ENCODE measurements at regions not wholly inside any gene's neighbourhood (a gene's known extent, or its start where the extent isn't known, plus 50 kb on each side); places are given as distances from the start of the nearest gene placed in this dataset.

DNA sequence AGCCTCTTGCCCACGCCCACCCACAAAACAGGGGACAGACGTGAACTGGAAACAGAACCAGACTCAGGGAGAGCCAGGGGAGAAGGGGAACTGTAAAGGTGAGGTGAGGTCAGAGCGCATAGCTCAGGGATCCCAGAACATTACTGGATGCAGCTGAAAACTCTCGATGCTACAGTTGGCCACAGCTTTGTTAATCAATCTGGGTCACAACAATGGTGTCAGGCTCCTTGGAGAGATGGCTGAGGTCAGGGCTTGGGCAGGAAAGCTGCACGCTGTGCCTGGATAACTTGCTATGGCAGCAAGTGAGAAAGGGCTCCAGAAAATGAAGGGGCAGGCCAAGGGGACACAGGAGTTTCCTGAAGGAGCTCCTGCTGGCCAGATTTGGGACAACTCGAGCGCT is 263.3 kb downstream of the TFCP2L1 start:
- POLR2A ChIA-PET, result no interaction called here
- CTCF ChIA-PET, result no interaction called here
- no peak for DNase-seq (ENCODE audit: extremely low spot score)
- TF ChIP-seq, protein P1, sequence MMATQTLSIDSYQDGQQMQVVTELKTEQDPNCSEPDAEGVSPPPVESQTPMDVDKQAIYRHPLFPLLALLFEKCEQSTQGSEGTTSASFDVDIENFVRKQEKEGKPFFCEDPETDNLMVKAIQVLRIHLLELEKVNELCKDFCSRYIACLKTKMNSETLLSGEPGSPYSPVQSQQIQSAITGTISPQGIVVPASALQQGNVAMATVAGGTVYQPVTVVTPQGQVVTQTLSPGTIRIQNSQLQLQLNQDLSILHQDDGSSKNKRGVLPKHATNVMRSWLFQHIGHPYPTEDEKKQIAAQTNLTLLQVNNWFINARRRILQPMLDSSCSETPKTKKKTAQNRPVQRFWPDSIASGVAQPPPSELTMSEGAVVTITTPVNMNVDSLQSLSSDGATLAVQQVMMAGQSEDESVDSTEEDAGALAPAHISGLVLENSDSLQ (IDR thresholded peaks at IDR 0.05), result no peak
- TF ChIP-seq BHLHE40 (IDR thresholded peaks at IDR 0.05; ENCODE audit: borderline replicate concordance), result no peak
- no peak for TF ChIP-seq L3MBTL2 (conservative IDR thresholded peaks at IDR 0.05)
- no peak for TF ChIP-seq TARDBP (IDR thresholded peaks at IDR 0.05)
- no peak for TF ChIP-seq ARNT (IDR thresholded peaks at IDR 0.05)
- no peak for TF ChIP-seq HDGF (IDR thresholded peaks at IDR 0.05; ENCODE audit: borderline replicate concordance)
- no peak for TF ChIP-seq LEF1 (IDR thresholded peaks at IDR 0.05; ENCODE audit: borderline replicate concordance)
- no peak for TF ChIP-seq SP1 (IDR thresholded peaks at IDR 0.05)
- TF ChIP-seq CTBP1 (IDR thresholded peaks at IDR 0.05; ENCODE audit: borderline replicate concordance), result no peak
- TF ChIP-seq NFRKB (IDR thresholded peaks at IDR 0.05), result no peak
- no peak for TF ChIP-seq SUZ12 (IDR thresholded peaks at IDR 0.05)
- TF ChIP-seq FOXA1 (IDR thresholded peaks at IDR 0.05), result no peak
- no peak for TF ChIP-seq FOXM1 (IDR thresholded peaks at IDR 0.05; ENCODE audit: borderline replicate concordance)
- TF ChIP-seq FOXK2 (IDR thresholded peaks at IDR 0.05), result no peak
- TF ChIP-seq ELF4 (IDR thresholded peaks at IDR 0.05), result no peak

DNA sequence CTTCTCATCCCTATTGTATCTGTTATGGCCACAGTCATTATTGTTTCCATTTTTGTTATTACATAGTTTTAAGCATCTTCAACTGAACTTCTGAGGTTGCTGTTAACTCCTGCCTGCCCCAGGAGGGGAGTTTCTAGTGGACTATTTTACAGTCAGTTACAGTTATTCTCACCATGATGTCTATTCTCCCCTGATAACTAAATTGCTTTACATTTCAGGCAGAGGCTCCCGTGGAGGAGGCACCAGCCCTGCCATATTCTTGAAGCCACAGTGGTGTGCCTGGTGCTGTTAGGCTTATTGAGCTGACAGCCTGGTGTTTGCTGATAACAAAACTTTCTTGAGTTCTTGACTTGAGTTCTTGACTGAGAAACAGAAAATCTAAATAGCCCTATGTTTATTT is 256.4 kb downstream of the TFCP2L1 start:
- CTCF ChIA-PET, result interaction anchor here (1.5 kb wide), 1 partner anchor 144 kb away, joined by 4 read pairs; no protein-coding TSS in a partner anchor
- TF ChIP-seq BHLHE40 (IDR thresholded peaks at IDR 0.05; ENCODE audit: borderline replicate concordance) (no peak), LEF1 (IDR thresholded peaks at IDR 0.05; ENCODE audit: borderline replicate concordance) (no peak), ARNT (IDR thresholded peaks at IDR 0.05) (no peak), NFRKB (IDR thresholded peaks at IDR 0.05) (no peak), FOXM1 (IDR thresholded peaks at IDR 0.05; ENCODE audit: borderline replicate concordance) (no peak), TARDBP (IDR thresholded peaks at IDR 0.05) (no peak), SUZ12 (IDR thresholded peaks at IDR 0.05) (no peak), ELF4 (IDR thresholded peaks at IDR 0.05) (no peak), HDGF (IDR thresholded peaks at IDR 0.05; ENCODE audit: borderline replicate concordance) (no peak), CTBP1 (IDR thresholded peaks at IDR 0.05; ENCODE audit: borderline replicate concordance) (no peak), FOXA1 (IDR thresholded peaks at IDR 0.05) (no peak)
- TF ChIP-seq, protein P1 (IDR thresholded peaks at IDR 0.05), result no peak
- no peak for DNase-seq (ENCODE audit: extremely low spot score)
- POLR2A ChIA-PET, result no interaction called here

DNA sequence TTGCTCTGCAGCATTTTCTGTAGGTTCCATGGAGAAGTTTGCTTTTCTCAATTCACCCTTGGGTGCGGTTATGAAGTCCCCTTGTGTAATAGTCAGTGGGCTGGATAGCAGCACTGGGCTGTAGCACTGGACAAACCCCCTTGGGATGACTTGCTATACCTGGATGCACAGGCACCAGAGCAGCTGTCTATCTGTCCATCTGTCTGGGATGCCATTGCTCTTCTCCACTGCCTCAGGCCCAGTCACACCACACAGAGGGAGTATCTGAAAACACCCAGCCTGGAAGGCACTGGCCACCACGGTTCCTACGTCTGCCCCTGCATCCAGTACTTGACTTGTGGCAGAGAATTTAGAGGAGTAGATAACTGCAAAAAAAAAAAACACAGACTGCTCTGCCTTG is 254.5 kb downstream of the TFCP2L1 start:
- ChIA-PET POLR2A (no interaction called here), CTCF (no interaction called here)
- TF ChIP-seq ZNF384 (IDR thresholded peaks at IDR 0.05) (no peak), FOXA1 (IDR thresholded peaks at IDR 0.05) (no peak), ARNT (IDR thresholded peaks at IDR 0.05) (no peak), FOXM1 (IDR thresholded peaks at IDR 0.05; ENCODE audit: borderline replicate concordance) (no peak)
- no peak for DNase-seq (ENCODE audit: extremely low spot score)

DNA sequence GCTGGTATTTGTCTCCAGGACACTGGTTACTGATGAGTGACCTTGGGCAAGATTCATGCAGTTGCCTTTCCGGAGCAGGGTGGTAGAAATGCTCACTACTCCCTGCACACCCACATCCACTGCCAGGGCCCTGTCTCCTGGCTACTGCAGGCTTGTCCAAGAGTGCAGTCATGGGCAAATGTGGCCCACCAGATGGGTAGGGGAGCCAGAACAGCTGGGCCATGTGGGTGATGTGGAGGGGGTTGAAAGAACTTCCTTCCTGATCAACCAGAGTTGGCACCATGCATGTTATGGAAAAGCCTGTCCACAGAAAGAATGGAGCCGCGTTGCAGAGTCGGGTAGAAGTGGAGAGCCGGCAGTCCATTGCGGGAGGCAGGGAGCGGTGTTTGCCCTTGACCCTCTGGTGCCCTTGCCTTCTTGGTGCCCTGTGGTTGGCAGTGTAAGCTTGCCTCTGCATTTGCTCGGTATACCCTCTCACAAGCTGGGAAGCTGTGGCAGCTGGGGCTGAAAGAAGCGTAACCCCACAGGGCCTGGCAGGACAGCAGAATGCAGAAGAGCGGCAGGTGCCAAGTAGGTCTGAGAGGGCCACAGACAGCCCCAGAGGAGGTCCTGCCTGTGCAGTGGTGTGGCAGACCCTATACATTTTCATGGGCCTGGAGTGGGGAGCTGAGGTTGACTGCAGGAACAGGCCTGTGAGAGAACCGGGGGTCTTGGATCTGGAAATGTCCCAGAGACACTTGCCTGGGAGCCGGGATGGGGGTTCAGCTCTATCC is 253.2 kb downstream of the TFCP2L1 start:
- ChIA-PET POLR2A (no interaction called here), CTCF (no interaction called here)
- TF ChIP-seq SUZ12 (IDR thresholded peaks at IDR 0.05) (no peak), LEF1 (IDR thresholded peaks at IDR 0.05; ENCODE audit: borderline replicate concordance) (no peak), FOXK2 (IDR thresholded peaks at IDR 0.05) (no peak), ZNF384 (IDR thresholded peaks at IDR 0.05) (no peak), FOXM1 (IDR thresholded peaks at IDR 0.05; ENCODE audit: borderline replicate concordance) (no peak), CTBP1 (IDR thresholded peaks at IDR 0.05; ENCODE audit: borderline replicate concordance) (no peak), HDGF (IDR thresholded peaks at IDR 0.05; ENCODE audit: borderline replicate concordance) (no peak), NFRKB (IDR thresholded peaks at IDR 0.05) (no peak), BHLHE40 (IDR thresholded peaks at IDR 0.05; ENCODE audit: borderline replicate concordance) (no peak), L3MBTL2 (conservative IDR thresholded peaks at IDR 0.05) (no peak), SP1 (IDR thresholded peaks at IDR 0.05) (no peak), ARNT (IDR thresholded peaks at IDR 0.05) (no peak), TARDBP (IDR thresholded peaks at IDR 0.05) (no peak), FOXA1 (IDR thresholded peaks at IDR 0.05) (no peak)
- TF ChIP-seq, protein P1 (IDR thresholded peaks at IDR 0.05), result no peak
- DNase-seq (ENCODE audit: extremely low spot score), result no peak

DNA sequence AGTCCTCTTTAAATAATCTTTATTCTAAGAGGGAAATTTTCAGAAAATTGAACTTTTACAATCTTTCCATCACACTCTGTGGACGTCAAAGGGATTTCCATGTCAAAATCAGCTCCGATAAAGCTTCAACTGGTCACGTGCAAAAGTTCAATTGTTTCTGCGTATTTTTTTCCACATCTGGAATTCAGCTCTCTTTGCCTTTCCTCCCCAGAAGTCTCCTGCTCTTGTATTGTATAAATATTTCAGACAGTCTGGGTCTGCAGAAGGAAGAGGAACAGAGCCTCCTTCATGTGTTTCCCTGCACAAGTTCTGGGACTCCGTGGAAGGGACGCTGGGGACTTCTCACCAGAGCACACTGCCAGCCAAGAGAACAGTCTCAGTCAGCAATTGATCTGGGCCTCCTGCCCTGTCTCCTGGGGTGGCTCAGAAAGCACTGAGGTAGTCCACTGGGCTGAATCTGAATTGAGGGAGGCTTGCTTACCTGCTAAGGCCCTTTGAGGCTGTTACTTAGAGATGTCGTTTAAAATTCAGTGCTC is 251.5 kb downstream of the TFCP2L1 start:
- no peak for TF ChIP-seq SP1 (IDR thresholded peaks at IDR 0.05)
- no peak for TF ChIP-seq TARDBP (IDR thresholded peaks at IDR 0.05)
- TF ChIP-seq ARNT (IDR thresholded peaks at IDR 0.05), result no peak
- no peak for TF ChIP-seq FOXM1 (IDR thresholded peaks at IDR 0.05; ENCODE audit: borderline replicate concordance)
- no peak for TF ChIP-seq FOXK2 (IDR thresholded peaks at IDR 0.05)
- TF ChIP-seq, protein P1 (IDR thresholded peaks at IDR 0.05), result no peak
- no peak for TF ChIP-seq BHLHE40 (IDR thresholded peaks at IDR 0.05; ENCODE audit: borderline replicate concordance)
- no peak for TF ChIP-seq NFRKB (IDR thresholded peaks at IDR 0.05)
- no peak for TF ChIP-seq ZNF384 (IDR thresholded peaks at IDR 0.05)
- no peak for TF ChIP-seq CTBP1 (IDR thresholded peaks at IDR 0.05; ENCODE audit: borderline replicate concordance)
- no peak for TF ChIP-seq LEF1 (IDR thresholded peaks at IDR 0.05; ENCODE audit: borderline replicate concordance)
- TF ChIP-seq FOXA1 (IDR thresholded peaks at IDR 0.05), result no peak
- no peak for TF ChIP-seq HDGF (IDR thresholded peaks at IDR 0.05; ENCODE audit: borderline replicate concordance)
- TF ChIP-seq ELF4 (IDR thresholded peaks at IDR 0.05), result no peak
- CTCF ChIA-PET, result interaction anchor here (1.3 kb wide), 1 partner anchor 42 kb away, joined by 3 read pairs; no protein-coding TSS in a partner anchor
- POLR2A ChIA-PET, result no interaction called here
- DNase-seq (ENCODE audit: extremely low spot score), result no peak
